ENCODE measurements at regions not wholly inside any gene's neighbourhood (a gene's known extent, or its start where the extent isn't known, plus 50 kb on each side); places are given as distances from the start of the nearest gene placed in this dataset.
"Not testable (repeated sequence)": the region's sequence is repeated elsewhere in the genome, so short reads cannot be mapped to it uniquely, and the experiment has no call there.

DNA sequence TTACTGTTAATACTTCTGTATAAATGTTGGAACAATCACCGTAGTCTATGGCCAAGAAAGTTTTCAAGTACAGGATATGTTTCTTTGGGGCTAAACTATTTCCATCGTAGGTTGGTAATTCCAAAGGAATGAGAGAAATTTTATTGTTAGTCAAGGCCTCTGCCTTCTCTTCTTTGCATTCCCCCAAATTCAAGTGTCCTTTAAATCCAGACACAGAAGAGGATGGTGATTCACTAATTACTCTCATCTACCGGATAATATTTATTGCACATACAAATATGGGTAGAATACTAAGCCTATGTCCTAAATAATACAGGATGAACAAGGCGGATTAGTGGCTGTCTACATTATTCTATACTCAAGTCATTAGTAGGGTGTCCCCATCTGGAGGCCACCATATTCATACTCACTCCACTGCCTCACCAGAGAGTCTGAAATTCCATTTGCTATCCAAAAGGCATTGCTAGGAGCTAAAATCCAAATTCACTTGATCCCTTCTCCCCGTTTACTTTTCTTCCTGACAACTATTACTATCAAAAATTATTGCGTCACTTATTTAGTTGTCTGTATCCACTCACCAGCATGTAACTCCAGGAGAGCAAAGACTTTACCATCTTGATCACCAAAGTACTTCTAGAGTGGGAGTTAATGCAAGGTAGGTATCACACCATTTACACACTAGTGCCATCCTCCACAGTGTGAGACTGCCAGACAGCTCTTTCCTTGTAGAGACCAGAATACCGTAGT is 82.4 kb upstream of the SGCG start:
- DNase-seq (ENCODE audit: low read depth, low spot score): no peak
- H3K9me3 ChIP-seq (ENCODE audit: control insufficient read depth, insufficient read depth, low read length): no peaks in the 10 kb centered on the region
- ChIA-PET CTCF (no interaction called here), POLR2A (no interaction called here)
- no peak overlapping the region for H3K4me3 ChIP-seq (ENCODE audit: low read depth, low read length)
- TF ChIP-seq CTCF (IDR thresholded peaks at IDR 0.05; ENCODE audit: low read depth, low read length): no peak
- no peak overlapping the region for H3K27ac ChIP-seq (ENCODE audit: low read depth, low read length)
- H3K27me3 ChIP-seq (ENCODE audit: control insufficient read depth, insufficient read depth, low read length): no peaks in the 10 kb centered on the region

- H3K4me3 ChIP-seq (ENCODE audit: low read depth, low read length): no peak overlapping the region
- ChIA-PET POLR2A (no interaction called here), CTCF (no interaction called here)
- H3K27ac ChIP-seq (ENCODE audit: low read depth, low read length): no peak overlapping the region
- no peaks in the 10 kb centered on the region for H3K27me3 ChIP-seq (ENCODE audit: control insufficient read depth, insufficient read depth, low read length)
- H3K9me3 ChIP-seq (ENCODE audit: control insufficient read depth, insufficient read depth, low read length): no peaks in the 10 kb centered on the region
- no peak for DNase-seq (ENCODE audit: low read depth, low spot score)
- TF ChIP-seq CTCF (IDR thresholded peaks at IDR 0.05; ENCODE audit: low read depth, low read length): no peak
Observed at GRCh38 chr13:23105051-23105450, 75.7 kb upstream of the SGCG start.

DNA sequence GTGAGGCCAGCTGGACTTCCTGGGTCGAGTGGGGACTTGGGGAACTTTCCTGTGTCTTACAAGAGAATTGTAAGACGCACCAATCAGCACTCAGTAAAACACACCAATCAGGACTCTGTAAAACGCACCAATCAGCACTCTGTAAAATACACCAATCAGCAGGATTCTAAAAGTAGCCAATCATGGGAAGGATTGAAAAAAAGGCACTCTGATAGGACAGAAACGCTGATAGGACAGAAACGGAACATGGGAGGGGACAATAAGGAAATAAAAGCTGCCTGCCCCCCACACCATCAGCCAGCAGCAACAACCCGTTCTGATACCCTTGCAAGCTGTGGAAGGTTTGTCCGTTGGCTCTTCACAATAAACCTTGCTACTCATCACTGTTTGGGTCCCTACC is 73.1 kb upstream of the SGCG start:
- ChIA-PET CTCF (no interaction called here), POLR2A (no interaction called here)
- no peak overlapping the region for H3K27ac ChIP-seq (ENCODE audit: low read depth, low read length)
- no peak overlapping the region for H3K4me3 ChIP-seq (ENCODE audit: low read depth, low read length)
- H3K9me3 ChIP-seq (ENCODE audit: control insufficient read depth, insufficient read depth, low read length): no peaks in the 10 kb centered on the region
- TF ChIP-seq CTCF (IDR thresholded peaks at IDR 0.05; ENCODE audit: low read depth, low read length): no peak
- DNase-seq (ENCODE audit: low read depth, low spot score): no peak
- H3K27me3 ChIP-seq (ENCODE audit: control insufficient read depth, insufficient read depth, low read length): no peaks in the 10 kb centered on the region

DNA sequence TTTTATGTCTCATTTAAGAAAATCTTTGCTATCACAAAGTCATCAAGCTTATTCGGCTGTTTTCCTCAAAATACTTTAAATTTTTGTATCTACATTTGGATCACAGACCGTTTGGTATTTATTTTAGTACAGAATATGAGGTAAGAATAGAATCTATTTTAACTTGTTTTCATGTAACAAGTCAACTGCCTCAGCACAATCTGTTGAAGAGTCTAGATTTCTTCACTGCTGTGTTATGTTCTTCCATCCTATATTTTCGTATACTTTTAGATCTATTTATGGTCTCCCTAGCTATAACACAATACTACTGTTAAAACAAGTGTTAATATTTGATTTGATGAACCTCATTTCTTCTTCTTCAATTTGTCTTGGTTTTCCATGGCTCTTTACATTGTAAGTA is 61.6 kb upstream of the SGCG start:
- CTCF ChIA-PET: no interaction called here
- H3K27ac ChIP-seq (ENCODE audit: low read depth, low read length): no peak overlapping the region

GRCh38 chr13:23127540-23127939 is 53.2 kb upstream of the SGCG start:
- DNase-seq (ENCODE audit: low read depth, low spot score); H3K9me3 ChIP-seq (ENCODE audit: control insufficient read depth, insufficient read depth, low read length); POLR2A ChIA-PET; H3K27ac ChIP-seq (ENCODE audit: low read depth, low read length); H3K4me3 ChIP-seq (ENCODE audit: low read depth, low read length); H3K27me3 ChIP-seq (ENCODE audit: control insufficient read depth, insufficient read depth, low read length); CTCF ChIA-PET: not testable (repeated sequence)

More for the DNA sequence above, 61.6 kb upstream of the SGCG start:
- no peak for DNase-seq (ENCODE audit: low read depth, low spot score)
- no peaks in the 10 kb centered on the region for H3K27me3 ChIP-seq (ENCODE audit: control insufficient read depth, insufficient read depth, low read length)
- no peaks in the 10 kb centered on the region; the same call in 1 of the 2 replicates for H3K9me3 ChIP-seq (ENCODE audit: control insufficient read depth, insufficient read depth, low read length)
- no peak for TF ChIP-seq CTCF (IDR thresholded peaks at IDR 0.05; ENCODE audit: low read depth, low read length)
- POLR2A ChIA-PET: no interaction called here
- no peak overlapping the region for H3K4me3 ChIP-seq (ENCODE audit: low read depth, low read length)

All from AG04450 (cell line).